IPS-15b (cell line): ENCODE measurements at regions not wholly inside any gene's neighbourhood (a gene's known extent, or its start where the extent isn't known, plus 50 kb on each side); places are given as distances from the start of the nearest gene placed in this dataset.
A peak's percentile ranks its signal among the peaks of the same experiment; 100 is the strongest.
"Not testable (repeated sequence)": the region's sequence is repeated elsewhere in the genome, so short reads cannot be mapped to it uniquely, and the experiment has no call there.

Experiments
- H3K27me3 ChIP-seq: one replicate; pipeline ENCODE4 v1.6.1; 2013; ENCODE audit warnings: low read length; ENCODE audit not compliant: control insufficient read depth, insufficient read depth
- H3K36me3 ChIP-seq: one replicate; pipeline ENCODE4 v1.6.1; 2013; ENCODE audit warnings: low read length; ENCODE audit not compliant: control insufficient read depth, insufficient read depth
- H3K4me1 ChIP-seq: one replicate; pipeline ENCODE4 v1.6.1; 2013; ENCODE audit warnings: mild to moderate bottlenecking, low read length; ENCODE audit not compliant: control insufficient read depth, insufficient read depth
- H3K4me3 ChIP-seq: one replicate; pipeline ENCODE4 v1.5.1; 2013; ENCODE audit warnings: low read depth, low read length
- H3K9ac ChIP-seq: one replicate; pipeline ENCODE4 v1.6.1; 2013; ENCODE audit warnings: low read depth, mild to moderate bottlenecking, low read length
- H3K9me3 ChIP-seq: one replicate; pipeline ENCODE4 v1.6.1; 2013; ENCODE audit warnings: mild to moderate bottlenecking, low read length; ENCODE audit not compliant: control insufficient read depth, insufficient read depth

DNA sequence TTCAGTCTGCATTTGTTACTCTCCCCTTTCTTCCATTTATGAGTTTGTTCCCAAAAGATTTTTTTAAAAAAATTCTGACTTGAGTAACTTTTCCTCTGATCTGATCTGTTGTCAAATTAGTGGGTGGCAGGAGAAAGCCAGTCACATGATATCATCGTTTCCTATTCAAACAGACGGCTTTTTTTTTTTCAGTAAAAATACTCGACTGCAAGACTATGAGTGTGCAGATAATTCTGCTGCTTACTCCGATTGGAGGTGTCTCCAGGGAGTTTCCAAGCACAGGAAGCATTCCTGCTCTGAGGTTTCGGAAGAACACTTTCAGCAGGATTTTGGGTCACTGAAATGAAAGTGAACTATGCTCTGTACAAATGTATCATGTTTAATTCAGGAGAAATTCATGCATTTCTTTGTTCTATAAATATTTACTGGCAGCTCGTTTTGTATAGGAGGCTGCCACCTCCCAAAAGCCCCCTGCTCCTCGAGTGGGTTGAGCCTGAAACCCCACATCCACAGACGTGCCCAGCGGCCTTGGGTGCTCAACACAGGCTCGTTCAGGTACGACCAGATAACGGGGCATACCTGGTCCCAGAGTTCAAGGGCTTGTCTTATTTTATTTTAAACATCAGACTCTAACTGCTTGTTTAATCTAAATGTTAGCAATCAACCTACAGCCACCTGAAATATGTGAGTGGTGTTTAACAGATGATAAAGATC lies 126.9 kb upstream of the ZNF516 start:
- no peaks in the 10 kb centered on the region for H3K9me3 ChIP-seq
- peaks cover 28% of the 10 kb centered on the region for H3K27me3 ChIP-seq
- H3K4me3 ChIP-seq: peak overlapping the region; percentile 57
- no peaks in the 10 kb centered on the region for H3K36me3 ChIP-seq
- peaks cover 21% of the 10 kb centered on the region for H3K4me1 ChIP-seq
- no peak overlapping the region for H3K9ac ChIP-seq

DNA sequence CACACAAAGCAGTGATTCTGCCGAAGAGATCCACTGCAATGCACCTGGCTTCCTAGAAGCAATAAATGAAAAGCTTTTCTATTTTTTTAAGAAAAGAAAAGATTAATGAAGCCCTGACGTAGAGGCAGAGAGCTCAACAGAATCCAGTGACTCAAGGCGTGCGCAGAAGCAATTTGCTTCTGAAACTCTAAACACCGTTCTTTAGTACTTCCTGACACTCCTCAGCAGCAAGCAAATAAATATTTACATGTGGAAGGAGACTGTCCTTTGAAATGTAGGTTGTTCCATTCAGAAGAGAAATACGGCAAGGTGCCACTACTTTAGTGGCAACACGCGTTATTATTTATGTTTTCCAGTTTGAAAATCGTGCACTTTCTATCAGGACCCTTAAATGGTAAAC lies 126.2 kb upstream of the ZNF516 start:
- no peak overlapping the region for H3K9ac ChIP-seq
- peaks cover 24% of the 10 kb centered on the region for H3K4me1 ChIP-seq
- H3K4me3 ChIP-seq: peak overlapping the region; percentile 57
- no peaks in the 10 kb centered on the region for H3K9me3 ChIP-seq
- H3K36me3 ChIP-seq: no peaks in the 10 kb centered on the region
- peaks cover 28% of the 10 kb centered on the region for H3K27me3 ChIP-seq

DNA sequence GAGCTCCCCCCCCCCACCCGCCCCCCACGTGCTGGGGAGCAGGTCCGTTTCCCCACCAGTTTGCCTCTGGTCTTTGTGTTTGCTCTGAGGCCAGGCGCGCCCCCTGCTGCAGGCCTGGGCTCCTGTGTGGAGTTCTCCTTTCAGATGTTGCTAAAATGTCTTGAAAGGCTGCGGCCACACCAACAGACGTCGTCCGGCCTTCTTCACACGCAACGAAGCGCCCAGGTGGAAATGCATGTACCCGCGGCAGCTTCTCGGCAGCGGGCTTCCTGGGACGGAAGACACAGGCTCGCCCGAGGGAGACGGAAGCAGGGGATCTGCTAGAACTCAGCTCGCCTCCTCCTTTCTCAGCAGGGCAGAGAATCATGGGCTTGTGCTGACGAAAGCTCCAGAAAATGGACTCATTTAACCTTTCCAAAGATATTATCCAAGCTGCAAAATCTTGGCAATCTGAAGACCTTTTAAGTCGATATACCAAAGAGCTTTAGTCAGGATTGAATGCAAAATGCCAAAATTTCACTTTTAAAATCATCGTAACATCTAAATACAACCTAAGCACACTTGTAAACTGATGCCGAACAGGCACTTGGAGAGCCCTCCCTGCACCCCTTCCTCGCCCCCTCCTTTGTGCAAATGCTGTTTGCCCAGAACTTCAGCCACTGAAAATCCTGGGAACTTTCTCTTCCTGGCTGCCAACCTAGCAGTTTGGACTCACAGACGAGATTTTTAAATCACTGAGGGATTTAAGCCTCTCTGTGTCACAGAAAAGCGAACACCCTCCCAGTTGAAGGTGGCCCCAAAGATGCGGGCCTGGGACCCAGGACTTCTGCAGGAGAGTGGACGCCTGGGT lies 125.5 kb upstream of the ZNF516 start:
- Histone ChIP-seq H3K9ac (peak overlapping the region; percentile 73), H3K27me3 (peaks cover 28% of the 10 kb centered on the region), H3K4me1 (peaks cover 26% of the 10 kb centered on the region), H3K9me3 (no peaks in the 10 kb centered on the region), H3K4me3 (peak overlapping the region; percentile 57), H3K36me3 (no peaks in the 10 kb centered on the region)

DNA sequence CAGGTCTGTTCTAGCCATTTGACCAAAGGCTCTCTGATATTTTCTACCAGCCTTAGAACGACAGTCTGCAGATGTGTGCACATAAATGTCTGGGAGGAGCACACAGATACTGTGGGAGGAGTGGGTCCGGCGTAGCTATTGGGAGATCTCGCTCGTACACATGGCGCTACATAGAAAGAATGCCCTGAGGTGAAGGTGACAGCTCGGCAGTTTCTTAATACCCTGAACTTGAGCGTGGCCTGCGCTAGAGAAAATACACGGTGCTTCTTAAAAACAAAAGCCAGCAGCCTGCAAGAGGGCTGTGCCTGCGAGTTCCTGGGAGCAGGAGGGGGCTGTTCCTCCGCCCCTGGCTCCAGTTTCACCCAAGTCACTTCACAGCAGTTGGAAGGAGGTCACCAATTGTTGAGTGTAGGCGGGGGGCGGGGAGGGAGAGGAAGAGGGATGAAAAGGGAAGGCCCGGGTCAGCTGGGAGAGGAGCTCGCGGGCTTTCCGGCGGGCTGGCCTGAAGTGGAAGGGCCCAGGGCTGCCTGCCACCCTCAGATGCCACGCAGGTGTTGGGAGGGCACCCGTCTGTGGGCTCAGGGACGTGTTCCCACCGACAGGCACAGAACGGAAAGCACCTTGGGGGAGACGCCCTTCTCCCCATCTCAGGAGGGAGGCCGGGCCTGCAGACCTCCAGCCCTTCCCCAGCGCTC lies 124.7 kb upstream of the ZNF516 start:
- Histone ChIP-seq H3K36me3 (no peaks in the 10 kb centered on the region), H3K4me1 (peaks cover 26% of the 10 kb centered on the region), H3K9ac (no peak overlapping the region), H3K9me3 (no peaks in the 10 kb centered on the region), H3K4me3 (peak overlapping the region; percentile 41), H3K27me3 (peaks cover 28% of the 10 kb centered on the region)

DNA sequence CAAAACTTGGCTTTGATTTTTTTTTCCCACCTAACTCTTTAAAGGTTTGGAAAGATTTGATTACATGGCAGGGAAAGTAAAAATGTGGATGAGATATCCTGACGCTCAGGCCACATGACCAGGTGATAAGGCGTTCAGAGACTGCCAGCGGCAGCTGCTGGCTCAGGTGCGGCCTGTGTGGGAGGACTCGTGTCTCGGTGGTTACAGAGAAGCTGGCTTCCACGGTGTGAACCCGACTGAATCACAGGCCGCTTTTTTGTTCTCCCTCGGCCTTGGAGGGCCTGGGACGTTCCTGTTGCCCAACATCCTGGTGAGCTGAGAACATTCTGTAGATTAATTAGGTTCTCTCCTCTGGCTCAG lies 124.2 kb upstream of the ZNF516 start:
- peaks cover 26% of the 10 kb centered on the region for H3K4me1 ChIP-seq
- H3K4me3 ChIP-seq: peak overlapping the region; percentile 41
- H3K9me3 ChIP-seq: no peaks in the 10 kb centered on the region
- no peaks in the 10 kb centered on the region for H3K36me3 ChIP-seq
- no peak overlapping the region for H3K9ac ChIP-seq
- peaks cover 25% of the 10 kb centered on the region for H3K27me3 ChIP-seq

DNA sequence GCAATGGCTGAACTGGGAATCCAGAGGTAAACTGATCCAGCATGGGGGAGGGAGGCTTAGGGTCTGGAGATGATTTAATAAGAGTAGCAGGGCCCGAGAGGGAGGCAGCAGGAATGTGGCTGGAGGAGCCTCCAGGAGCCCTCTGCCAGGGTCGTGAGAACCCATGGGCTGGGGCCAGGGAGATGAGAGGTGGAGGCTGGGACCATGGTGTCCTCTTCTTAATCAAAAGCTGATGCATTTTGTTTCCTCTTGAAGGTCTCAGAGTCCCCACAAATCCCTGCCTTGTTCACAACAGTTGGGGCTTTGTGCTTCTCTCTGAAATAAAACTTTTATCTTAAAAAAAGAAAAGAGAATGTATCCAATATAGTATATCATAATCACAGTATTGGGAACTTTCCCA lies 123.7 kb upstream of the ZNF516 start:
- Histone ChIP-seq H3K9ac (no peak overlapping the region), H3K4me1 (peaks cover 26% of the 10 kb centered on the region), H3K27me3 (peaks cover 25% of the 10 kb centered on the region), H3K9me3 (no peaks in the 10 kb centered on the region), H3K36me3 (no peaks in the 10 kb centered on the region), H3K4me3 (no peak overlapping the region)

DNA sequence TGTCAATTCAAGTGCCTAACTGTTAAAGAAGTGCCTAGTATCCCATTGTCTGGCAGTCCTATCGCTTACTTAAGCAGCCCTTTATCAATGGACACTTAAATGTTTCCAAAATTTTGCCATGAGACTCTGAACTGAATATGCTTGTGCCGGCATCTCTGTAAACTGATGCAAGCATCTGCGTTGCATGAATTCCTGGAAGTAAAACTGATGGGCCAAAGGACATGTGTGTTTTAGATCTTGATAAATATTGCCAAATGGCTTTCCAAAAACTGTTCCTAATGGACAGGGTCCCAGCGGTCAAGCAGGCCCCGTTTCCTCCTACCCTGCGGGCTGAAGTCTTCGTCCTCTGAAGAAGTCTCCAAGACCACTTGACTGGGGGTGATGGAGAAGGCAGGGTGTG lies 121.3 kb upstream of the ZNF516 start:
- Histone ChIP-seq H3K9me3 (no peaks in the 10 kb centered on the region), H3K27me3 (peaks cover 17% of the 10 kb centered on the region), H3K4me1 (peaks cover 13% of the 10 kb centered on the region), H3K9ac (no peak overlapping the region), H3K4me3 (no peak overlapping the region), H3K36me3 (no peaks in the 10 kb centered on the region)

DNA sequence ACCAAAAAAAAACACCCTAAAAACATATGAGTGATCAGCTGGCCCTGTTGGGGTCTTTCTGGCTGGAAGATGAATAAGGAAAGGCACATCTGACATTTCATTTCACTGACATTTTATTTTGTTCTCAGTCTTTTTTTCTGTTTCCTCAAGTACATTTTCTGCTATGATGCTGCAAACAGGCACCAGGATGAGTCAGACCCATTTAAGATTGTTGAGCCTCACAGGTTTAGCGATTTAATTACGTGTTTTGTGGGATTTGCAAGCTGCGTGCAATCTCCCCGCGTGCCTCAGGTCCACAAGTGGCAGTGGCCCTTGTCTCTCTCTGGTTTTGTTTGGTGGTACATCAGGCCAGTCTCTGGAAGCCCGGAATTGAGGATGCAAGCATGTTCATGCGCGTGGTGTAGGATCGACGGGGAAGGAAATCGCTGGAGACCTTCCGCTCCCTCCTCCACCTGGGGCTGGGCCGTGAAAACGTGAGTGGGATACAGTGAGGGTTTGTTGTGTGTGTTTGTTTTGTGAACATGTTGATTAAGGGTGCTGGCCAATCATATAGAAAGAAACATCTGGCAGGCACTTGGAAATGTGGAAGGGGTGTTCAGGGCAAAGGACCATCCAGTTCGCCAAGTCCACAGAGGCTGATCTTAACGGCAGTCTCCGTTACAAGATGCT lies 120.2 kb upstream of the ZNF516 start:
- H3K4me1 ChIP-seq: peaks cover 9% of the 10 kb centered on the region
- H3K9ac ChIP-seq: no peak overlapping the region
- peaks cover 17% of the 10 kb centered on the region for H3K27me3 ChIP-seq
- H3K4me3 ChIP-seq: no peak overlapping the region
- no peaks in the 10 kb centered on the region for H3K9me3 ChIP-seq
- no peaks in the 10 kb centered on the region for H3K36me3 ChIP-seq

DNA sequence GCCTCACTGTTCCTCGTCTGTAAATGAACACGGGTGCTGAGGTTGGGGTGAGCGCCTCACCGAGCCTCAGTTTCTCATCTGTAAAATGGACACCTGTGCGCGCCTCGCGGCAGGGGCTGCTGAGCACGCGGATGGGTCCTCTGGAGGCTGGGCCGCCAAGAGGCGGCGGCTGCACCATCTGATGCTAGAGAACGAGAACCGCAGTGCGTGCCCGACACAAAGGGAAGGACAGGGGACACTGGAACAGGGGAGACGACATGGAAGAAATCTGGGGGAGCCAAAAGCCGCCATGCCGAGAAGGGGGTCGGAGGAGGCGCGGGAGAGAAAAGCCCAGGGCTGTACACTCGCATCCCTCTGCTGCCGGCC lies 118.7 kb upstream of the ZNF516 start:
- H3K4me1 ChIP-seq: peaks cover 4% of the 10 kb centered on the region
- no peak overlapping the region for H3K9ac ChIP-seq
- no peaks in the 10 kb centered on the region for H3K9me3 ChIP-seq
- no peak overlapping the region for H3K4me3 ChIP-seq
- H3K36me3 ChIP-seq: no peaks in the 10 kb centered on the region
- H3K27me3 ChIP-seq: peaks cover 13% of the 10 kb centered on the region

DNA sequence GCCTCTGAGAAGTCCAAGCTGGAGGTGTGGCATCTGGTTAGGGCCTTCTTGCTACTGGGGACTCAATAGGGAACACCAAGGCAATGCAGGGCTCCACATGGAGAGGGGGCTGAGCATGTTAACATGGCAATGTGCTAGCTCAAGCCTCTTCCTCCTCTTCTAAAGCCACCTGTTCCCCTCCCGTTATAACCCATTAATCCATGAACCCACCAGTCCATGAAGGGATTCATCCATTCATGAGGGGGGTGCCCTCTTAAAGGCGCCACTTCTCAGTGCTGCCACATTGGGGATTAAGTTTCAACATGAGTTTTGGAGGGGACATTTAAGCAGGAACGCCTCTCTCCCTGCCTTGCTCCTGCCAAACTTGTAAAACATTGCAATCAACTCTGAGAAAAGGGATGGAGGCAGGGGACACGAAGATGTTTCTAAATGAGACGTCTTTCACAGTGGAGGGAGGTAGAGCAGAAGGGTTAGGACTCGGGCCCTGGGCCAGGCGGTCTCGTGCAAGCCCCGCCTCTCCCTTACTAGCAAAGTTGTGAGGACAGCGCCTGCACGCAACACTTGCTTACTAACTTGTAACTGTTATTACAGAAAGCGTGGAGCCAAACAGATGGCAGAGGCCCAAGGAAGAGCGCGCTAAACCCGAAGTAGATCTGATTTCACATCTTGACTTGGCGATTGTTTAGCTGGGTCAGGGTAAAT lies 118.2 kb upstream of the ZNF516 start:
- no peaks in the 10 kb centered on the region for H3K36me3 ChIP-seq
- no peak overlapping the region for H3K9ac ChIP-seq
- peaks cover 4% of the 10 kb centered on the region for H3K4me1 ChIP-seq
- H3K27me3 ChIP-seq: peaks cover 8% of the 10 kb centered on the region
- H3K9me3 ChIP-seq: no peaks in the 10 kb centered on the region
- H3K4me3 ChIP-seq: no peak overlapping the region

DNA sequence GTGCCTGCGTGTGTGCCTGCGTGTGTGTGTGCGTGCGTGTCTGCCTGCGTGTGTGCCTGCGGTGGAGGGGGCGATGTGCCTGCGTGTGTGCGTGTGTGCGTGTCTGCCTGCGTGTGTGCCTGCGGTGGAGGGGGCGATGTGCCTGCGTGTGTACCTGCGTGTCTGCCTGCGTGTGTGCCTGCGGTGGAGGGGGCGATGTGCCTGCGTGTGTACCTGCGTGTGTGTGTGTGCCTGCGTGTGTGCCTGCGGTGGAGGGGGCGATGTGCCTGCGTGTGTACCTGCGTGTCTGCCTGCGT lies 116.7 kb upstream of the ZNF516 start:
- not testable (repeated sequence) for H3K9ac ChIP-seq, H3K36me3 ChIP-seq, H3K4me1 ChIP-seq, H3K27me3 ChIP-seq, H3K9me3 ChIP-seq, H3K4me3 ChIP-seq
